Vagina (tissue), 2 donors: ENCODE measurements at regions not wholly inside any gene's neighbourhood (a gene's known extent, or its start where the extent isn't known, plus 50 kb on each side); places are given as distances from the start of the nearest gene placed in this dataset.

Experiments used
- CTCF ChIP-seq, 3 experiments: fragments of 450-650 bp in 2 of 3; fragments of 200-600 bp in 1 of 3; sonication (generic) in 1 of 3; IDR thresholded peaks; one replicate each; pipeline ENCODE4 v1.5.1; 2017 to 2019; ENCODE audit warnings: antibody characterized with exemption in 3 of 3, mild to moderate bottlenecking in 2 of 3, moderate library complexity in 2 of 3
- POLR2A ChIP-seq, 2 donors: fragments of 450-650 bp; IDR thresholded peaks; one replicate each; pipeline ENCODE4 v1.6.1; 2017; ENCODE audit warnings: antibody characterized with exemption in 2 of 2, mild to moderate bottlenecking in 2 of 2, moderate library complexity in 2 of 2
- POLR2AphosphoS5 ChIP-seq, 2 donors: sonication (generic); formaldehyde crosslinking; IDR thresholded peaks; one replicate each; pipeline ENCODE4 v1.9.0; 2017; ENCODE audit warnings: antibody characterized with exemption in 2 of 2, mild to moderate bottlenecking in 2 of 2, low read depth in 1 of 2; ENCODE audit not compliant: insufficient read depth in 1 of 2

- no peak for TF ChIP-seq CTCF (IDR thresholded peaks at IDR 0.05)
- TF ChIP-seq POLR2AphosphoS5 (IDR thresholded peaks at IDR 0.05; ENCODE audit: insufficient read depth in 1 of 2, low read depth in 1 of 2) = no peak
- no peak for TF ChIP-seq POLR2A (IDR thresholded peaks at IDR 0.05)
Observed at GRCh38 chr3:159250961-159251360, 449.1 kb downstream of the MFSD1 start.
